ENCODE measurements at regions not wholly inside any gene's neighbourhood (a gene's known extent, or its start where the extent isn't known, plus 50 kb on each side); places are given as distances from the start of the nearest gene placed in this dataset.

DNA sequence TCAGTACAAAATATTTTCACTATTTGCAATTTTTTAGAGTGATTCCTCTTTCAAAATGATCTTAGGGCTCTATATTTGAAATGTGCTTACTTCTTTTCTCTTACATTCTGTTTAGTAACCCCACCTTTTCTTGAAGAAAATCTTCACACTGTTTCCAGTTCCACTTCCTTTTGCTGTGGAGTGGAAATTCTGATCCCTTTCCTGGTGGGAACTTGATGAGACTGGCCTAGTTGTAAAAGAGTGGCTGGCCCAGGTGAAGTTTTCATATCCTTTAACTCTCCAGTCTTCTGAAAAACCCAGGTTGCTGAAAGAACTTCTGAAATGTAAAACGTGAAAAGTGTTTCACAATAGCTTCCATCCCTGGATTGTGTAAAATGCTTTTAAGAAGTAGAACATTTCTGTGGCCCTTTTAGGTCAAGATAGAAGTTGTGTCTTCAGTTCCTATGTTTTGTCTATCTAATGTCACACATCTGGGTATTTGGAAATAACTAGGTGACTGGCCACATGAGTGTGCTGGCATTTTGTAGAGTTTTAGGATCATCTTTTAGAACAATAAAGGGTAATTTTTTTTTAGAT, 84.8 kb upstream of the LRIG1 start:
- TF ChIP-seq, protein P1, sequence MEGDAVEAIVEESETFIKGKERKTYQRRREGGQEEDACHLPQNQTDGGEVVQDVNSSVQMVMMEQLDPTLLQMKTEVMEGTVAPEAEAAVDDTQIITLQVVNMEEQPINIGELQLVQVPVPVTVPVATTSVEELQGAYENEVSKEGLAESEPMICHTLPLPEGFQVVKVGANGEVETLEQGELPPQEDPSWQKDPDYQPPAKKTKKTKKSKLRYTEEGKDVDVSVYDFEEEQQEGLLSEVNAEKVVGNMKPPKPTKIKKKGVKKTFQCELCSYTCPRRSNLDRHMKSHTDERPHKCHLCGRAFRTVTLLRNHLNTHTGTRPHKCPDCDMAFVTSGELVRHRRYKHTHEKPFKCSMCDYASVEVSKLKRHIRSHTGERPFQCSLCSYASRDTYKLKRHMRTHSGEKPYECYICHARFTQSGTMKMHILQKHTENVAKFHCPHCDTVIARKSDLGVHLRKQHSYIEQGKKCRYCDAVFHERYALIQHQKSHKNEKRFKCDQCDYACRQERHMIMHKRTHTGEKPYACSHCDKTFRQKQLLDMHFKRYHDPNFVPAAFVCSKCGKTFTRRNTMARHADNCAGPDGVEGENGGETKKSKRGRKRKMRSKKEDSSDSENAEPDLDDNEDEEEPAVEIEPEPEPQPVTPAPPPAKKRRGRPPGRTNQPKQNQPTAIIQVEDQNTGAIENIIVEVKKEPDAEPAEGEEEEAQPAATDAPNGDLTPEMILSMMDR (IDR thresholded peaks at IDR 0.05), result no peak
- TF ChIP-seq POLR2AphosphoS5 (IDR thresholded peaks at IDR 0.05), result no peak
- TF ChIP-seq POLR2A (IDR thresholded peaks at IDR 0.05), result no peak
